ENCODE measurements at regions not wholly inside any gene's neighbourhood (a gene's known extent, or its start where the extent isn't known, plus 50 kb on each side); places are given as distances from the start of the nearest gene placed in this dataset.

- TF ChIP-seq POLR2A (IDR thresholded peaks at IDR 0.05; ENCODE audit: low read depth, low read length) (no peak), POLR2AphosphoS5 (IDR thresholded peaks at IDR 0.05; ENCODE audit: low read depth, low read length) (no peak), SPI1 (IDR thresholded peaks at IDR 0.05; ENCODE audit: low read depth, low read length) (no peak), TAF1 (IDR thresholded peaks at IDR 0.05; ENCODE audit: low read depth, low read length) (no peak), POU2F2 (IDR thresholded peaks at IDR 0.05; ENCODE audit: low read depth, low read length) (no peak)
Measured at GRCh38 chr19:28537079-28537478, 675.9 kb downstream of the UQCRFS1 start.

Data from GM12891 (cell line).